ENCODE measurements at regions not wholly inside any gene's neighbourhood (a gene's known extent, or its start where the extent isn't known, plus 50 kb on each side); places are given as distances from the start of the nearest gene placed in this dataset.

DNA sequence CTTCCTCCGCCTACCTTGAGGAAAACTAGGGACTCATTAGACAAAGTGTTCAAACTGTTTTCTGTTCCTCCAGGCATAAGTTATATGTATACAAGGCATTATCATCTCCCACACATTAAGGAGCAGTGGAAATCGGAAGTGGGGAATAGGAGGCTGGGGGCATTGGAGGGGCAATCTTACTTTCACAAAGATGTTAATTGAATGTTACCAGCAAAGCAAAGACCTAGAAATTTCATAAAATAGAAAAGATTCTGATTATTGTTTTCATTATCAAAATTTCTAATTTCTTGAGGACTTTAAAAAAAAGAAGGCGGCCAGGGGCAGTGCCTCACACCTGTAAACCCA lies 501.7 kb upstream of the JARID2 start:
- Mint-ChIP-seq H3K4me1 (ENCODE audit: low read depth, unreplicated experiment) (peaks cover 34% of the 10 kb centered on the region), H3K36me3 (ENCODE audit: insufficient read depth, unreplicated experiment) (peaks cover 10% of the 10 kb centered on the region), H3K9me3 (ENCODE audit: low read depth, unreplicated experiment) (peaks cover 12% of the 10 kb centered on the region), H3K27me3 (ENCODE audit: unreplicated experiment) (no peaks in the 10 kb centered on the region), H3K4me3 (ENCODE audit: low read depth, unreplicated experiment) (peak overlapping the region; percentile 45), H3K27ac (ENCODE audit: unreplicated experiment) (peak overlapping the region; percentile 99)
- BruUV-seq (replicated peaks): no TSS peak
- no peak for DNase-seq
- intact Hi-C loops (cut with micrococcal nuclease; ENCODE audit: unreplicated experiment): no loop called here
- CTCF ChIA-PET: no interaction called here
- TF ChIP-seq, protein P1, sequence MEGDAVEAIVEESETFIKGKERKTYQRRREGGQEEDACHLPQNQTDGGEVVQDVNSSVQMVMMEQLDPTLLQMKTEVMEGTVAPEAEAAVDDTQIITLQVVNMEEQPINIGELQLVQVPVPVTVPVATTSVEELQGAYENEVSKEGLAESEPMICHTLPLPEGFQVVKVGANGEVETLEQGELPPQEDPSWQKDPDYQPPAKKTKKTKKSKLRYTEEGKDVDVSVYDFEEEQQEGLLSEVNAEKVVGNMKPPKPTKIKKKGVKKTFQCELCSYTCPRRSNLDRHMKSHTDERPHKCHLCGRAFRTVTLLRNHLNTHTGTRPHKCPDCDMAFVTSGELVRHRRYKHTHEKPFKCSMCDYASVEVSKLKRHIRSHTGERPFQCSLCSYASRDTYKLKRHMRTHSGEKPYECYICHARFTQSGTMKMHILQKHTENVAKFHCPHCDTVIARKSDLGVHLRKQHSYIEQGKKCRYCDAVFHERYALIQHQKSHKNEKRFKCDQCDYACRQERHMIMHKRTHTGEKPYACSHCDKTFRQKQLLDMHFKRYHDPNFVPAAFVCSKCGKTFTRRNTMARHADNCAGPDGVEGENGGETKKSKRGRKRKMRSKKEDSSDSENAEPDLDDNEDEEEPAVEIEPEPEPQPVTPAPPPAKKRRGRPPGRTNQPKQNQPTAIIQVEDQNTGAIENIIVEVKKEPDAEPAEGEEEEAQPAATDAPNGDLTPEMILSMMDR (IDR thresholded peaks at IDR 0.05; ENCODE audit: unreplicated experiment): no peak

DNA sequence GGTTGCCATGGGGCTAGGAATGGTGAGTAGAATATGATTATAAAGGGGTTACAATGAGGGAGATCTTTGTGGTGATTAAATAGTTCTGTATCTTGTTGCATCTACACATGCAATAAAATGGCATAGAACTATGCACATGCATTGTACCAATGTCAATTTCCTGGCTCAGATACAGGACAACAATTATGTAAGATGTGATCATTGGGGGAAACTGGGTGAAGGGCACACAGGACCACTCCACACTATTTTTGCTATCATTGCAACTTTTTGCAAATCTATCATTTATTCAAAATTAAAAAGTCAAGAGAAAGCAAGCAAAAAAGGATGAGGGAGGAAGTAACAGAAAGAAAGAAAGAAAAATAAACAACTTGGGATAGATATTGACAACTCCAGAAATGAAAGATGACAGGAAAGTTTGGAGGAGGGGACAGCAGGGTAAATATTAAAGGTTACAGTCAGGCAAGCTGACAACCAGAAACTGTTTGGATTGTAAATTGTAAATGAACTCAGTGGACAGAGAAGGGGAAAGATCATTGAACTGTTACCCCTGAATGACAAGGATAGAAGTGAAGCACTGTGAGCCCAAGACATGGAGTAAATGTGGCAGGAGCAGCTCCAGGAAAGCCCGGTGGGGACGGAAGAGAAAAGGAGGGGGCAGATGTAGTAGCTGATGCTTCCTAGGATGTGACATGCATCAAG lies 499.6 kb upstream of the JARID2 start:
- Mint-ChIP-seq H3K4me3 (ENCODE audit: low read depth, unreplicated experiment) (no peak overlapping the region), H3K36me3 (ENCODE audit: insufficient read depth, unreplicated experiment) (peaks cover 10% of the 10 kb centered on the region), H3K27me3 (ENCODE audit: unreplicated experiment) (no peaks in the 10 kb centered on the region), H3K27ac (ENCODE audit: unreplicated experiment) (peak overlapping the region; percentile 28), H3K9me3 (ENCODE audit: low read depth, unreplicated experiment) (peaks cover 12% of the 10 kb centered on the region), H3K4me1 (ENCODE audit: low read depth, unreplicated experiment) (peaks cover 34% of the 10 kb centered on the region)
- no peak for DNase-seq
- CTCF ChIA-PET: no interaction called here
- TF ChIP-seq, protein P1 (IDR thresholded peaks at IDR 0.05; ENCODE audit: unreplicated experiment): no peak
- intact Hi-C loops (cut with micrococcal nuclease; ENCODE audit: unreplicated experiment): no loop called here
- no TSS peak for BruUV-seq (replicated peaks)

DNA sequence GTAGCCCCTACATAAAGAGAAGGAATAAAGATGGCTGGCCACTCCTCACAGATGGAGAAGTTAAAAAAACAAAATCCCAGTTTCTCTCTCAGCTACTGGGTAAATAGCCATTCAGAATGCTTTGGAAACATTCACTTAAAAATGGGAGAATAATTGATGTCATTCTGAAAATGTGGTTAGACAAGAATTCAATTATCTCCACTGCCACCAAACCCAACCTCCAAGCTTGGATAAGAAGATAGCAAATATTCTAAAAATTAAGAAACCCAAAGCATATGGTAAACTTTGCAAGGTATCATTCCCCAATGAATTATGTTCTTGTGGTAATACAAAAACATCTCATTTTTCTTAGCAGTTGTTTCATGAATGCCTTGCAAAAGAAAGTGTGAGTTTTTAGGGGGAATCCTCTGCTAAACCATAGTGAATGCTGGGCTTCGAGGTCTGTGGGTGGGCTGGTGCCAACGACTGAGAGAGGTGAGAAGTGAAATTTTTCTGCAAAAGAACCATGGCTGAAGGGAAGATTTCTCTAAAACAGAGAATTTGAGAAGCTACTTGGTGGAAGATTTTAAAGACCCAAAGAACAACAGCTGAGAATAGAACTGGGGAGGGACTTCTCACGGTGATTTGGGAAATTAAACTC lies 497.9 kb upstream of the JARID2 start:
- Mint-ChIP-seq H3K4me3 (ENCODE audit: low read depth, unreplicated experiment) (no peak overlapping the region), H3K27ac (ENCODE audit: unreplicated experiment) (no peak overlapping the region), H3K9me3 (ENCODE audit: low read depth, unreplicated experiment) (peaks cover 12% of the 10 kb centered on the region), H3K4me1 (ENCODE audit: low read depth, unreplicated experiment) (peaks cover 32% of the 10 kb centered on the region), H3K27me3 (ENCODE audit: unreplicated experiment) (no peaks in the 10 kb centered on the region), H3K36me3 (ENCODE audit: insufficient read depth, unreplicated experiment) (peaks cover 10% of the 10 kb centered on the region)
- CTCF ChIA-PET: no interaction called here
- no TSS peak for BruUV-seq (replicated peaks)
- TF ChIP-seq, protein P1 (IDR thresholded peaks at IDR 0.05; ENCODE audit: unreplicated experiment): no peak
- intact Hi-C loops (cut with micrococcal nuclease; ENCODE audit: unreplicated experiment): no loop called here
- DNase-seq: no peak

DNA sequence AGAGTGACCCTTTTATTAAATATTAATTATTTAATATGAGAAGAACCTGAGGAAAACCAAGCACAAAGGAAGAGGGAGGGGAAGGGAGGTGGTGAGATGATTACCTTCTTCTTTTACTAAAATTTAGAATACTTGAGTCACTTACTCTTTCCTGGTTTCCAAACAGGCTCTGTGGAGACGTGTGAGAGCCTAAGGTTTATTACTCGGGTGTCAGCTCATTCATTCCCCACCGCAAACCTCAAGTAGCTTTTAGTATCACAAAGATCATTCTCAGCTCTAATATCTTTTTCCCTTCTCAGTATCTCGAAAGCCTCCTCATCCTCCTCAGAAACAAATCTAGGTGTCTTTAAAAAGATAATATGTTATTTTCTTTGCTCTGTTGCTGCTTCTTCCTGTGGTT lies 497.2 kb upstream of the JARID2 start:
- intact Hi-C loops (cut with micrococcal nuclease; ENCODE audit: unreplicated experiment): no loop called here
- BruUV-seq (replicated peaks): no TSS peak
- H3K36me3 Mint-ChIP-seq (ENCODE audit: insufficient read depth, unreplicated experiment): peaks cover 6% of the 10 kb centered on the region
- H3K27ac Mint-ChIP-seq (ENCODE audit: unreplicated experiment): no peak overlapping the region
- DNase-seq: no peak
- H3K4me3 Mint-ChIP-seq (ENCODE audit: low read depth, unreplicated experiment): no peak overlapping the region
- H3K9me3 Mint-ChIP-seq (ENCODE audit: low read depth, unreplicated experiment): peaks cover 12% of the 10 kb centered on the region
- CTCF ChIA-PET: no interaction called here
- H3K27me3 Mint-ChIP-seq (ENCODE audit: unreplicated experiment): no peaks in the 10 kb centered on the region
- TF ChIP-seq, protein P1 (IDR thresholded peaks at IDR 0.05; ENCODE audit: unreplicated experiment): no peak
- H3K4me1 Mint-ChIP-seq (ENCODE audit: low read depth, unreplicated experiment): peaks cover 25% of the 10 kb centered on the region
